Osteocyte (in vitro differentiated cells): ENCODE measurements at regions not wholly inside any gene's neighbourhood (a gene's known extent, or its start where the extent isn't known, plus 50 kb on each side); places are given as distances from the start of the nearest gene placed in this dataset.

ENCODE experiments used
- DNase-seq: peaks from one replicate; pipeline ENCODE4 v3.0.0; 2021; ENCODE audit warnings: mixed read lengths; ENCODE audit not compliant: unreplicated experiment; ENCODE audit errors: extremely low spot score
- H3K27ac Mint-ChIP-seq: one replicate; pipeline ENCODE4 v1.8.0; 2021; ENCODE audit warnings: mild to moderate bottlenecking, mixed read lengths; ENCODE audit not compliant: unreplicated experiment
- H3K27me3 Mint-ChIP-seq: one replicate; pipeline ENCODE4 v1.8.0; 2021; ENCODE audit warnings: mixed read lengths; ENCODE audit not compliant: unreplicated experiment
- H3K36me3 Mint-ChIP-seq: one replicate; pipeline ENCODE4 v1.8.0; 2021; ENCODE audit warnings: mixed read lengths; ENCODE audit not compliant: unreplicated experiment
- H3K4me1 Mint-ChIP-seq: one replicate; pipeline ENCODE4 v1.8.0; 2021; ENCODE audit warnings: mixed read lengths; ENCODE audit not compliant: unreplicated experiment
- H3K4me3 Mint-ChIP-seq: one replicate; pipeline ENCODE4 v1.8.0; 2021; ENCODE audit warnings: mild to moderate bottlenecking, moderate library complexity, mixed read lengths; ENCODE audit not compliant: unreplicated experiment
- H3K9me3 Mint-ChIP-seq: one replicate; pipeline ENCODE4 v1.8.0; 2021; ENCODE audit warnings: mixed read lengths; ENCODE audit not compliant: unreplicated experiment
- TF ChIP-seq, protein P1 (sequence below): fragments of 200-600 bp; sonication (generic); IDR thresholded peaks from 2 replicates; pipeline ENCODE4 v1.5.0; 2021; ENCODE audit warnings: antibody characterized with exemption, mild to moderate bottlenecking, moderate library complexity

DNA sequence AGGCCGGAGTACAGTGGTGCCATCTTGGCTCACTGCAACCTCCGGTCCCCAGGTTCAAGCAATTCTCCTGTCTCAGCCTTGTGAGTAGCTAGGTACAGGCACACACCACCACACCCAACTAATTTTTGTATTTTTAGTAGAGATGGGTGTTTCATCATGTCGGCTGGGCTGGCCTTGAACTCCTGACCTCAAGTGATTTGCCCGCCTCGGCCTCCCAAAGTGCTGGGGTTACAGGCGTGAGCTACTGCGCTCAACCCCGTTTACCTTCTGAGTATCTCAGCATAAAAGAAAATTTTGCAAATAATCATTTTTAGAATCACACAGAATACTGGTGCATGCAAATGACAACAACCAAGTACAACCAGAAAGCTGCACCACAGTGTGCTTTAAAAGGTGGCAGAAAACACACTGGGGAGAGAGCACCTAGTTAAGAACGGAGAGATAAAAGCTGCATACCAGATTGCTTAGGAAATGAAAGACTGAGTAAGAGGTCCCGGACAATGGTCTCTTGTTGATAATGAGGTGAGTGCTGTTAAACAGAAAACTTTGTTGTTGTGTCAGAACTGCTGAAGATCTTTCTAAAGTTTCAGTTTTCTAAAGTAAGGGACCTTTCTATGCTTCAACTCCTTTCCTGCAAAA lies 189.6 kb downstream of the ACTR3 start:
- H3K27ac Mint-ChIP-seq, result no peak overlapping the region
- H3K4me3 Mint-ChIP-seq, result no peak overlapping the region
- TF ChIP-seq, protein P1, sequence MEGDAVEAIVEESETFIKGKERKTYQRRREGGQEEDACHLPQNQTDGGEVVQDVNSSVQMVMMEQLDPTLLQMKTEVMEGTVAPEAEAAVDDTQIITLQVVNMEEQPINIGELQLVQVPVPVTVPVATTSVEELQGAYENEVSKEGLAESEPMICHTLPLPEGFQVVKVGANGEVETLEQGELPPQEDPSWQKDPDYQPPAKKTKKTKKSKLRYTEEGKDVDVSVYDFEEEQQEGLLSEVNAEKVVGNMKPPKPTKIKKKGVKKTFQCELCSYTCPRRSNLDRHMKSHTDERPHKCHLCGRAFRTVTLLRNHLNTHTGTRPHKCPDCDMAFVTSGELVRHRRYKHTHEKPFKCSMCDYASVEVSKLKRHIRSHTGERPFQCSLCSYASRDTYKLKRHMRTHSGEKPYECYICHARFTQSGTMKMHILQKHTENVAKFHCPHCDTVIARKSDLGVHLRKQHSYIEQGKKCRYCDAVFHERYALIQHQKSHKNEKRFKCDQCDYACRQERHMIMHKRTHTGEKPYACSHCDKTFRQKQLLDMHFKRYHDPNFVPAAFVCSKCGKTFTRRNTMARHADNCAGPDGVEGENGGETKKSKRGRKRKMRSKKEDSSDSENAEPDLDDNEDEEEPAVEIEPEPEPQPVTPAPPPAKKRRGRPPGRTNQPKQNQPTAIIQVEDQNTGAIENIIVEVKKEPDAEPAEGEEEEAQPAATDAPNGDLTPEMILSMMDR, result no peak
- DNase-seq, result no peak
- H3K4me1 Mint-ChIP-seq, result no peaks in the 10 kb centered on the region
- H3K27me3 Mint-ChIP-seq, result no peaks in the 10 kb centered on the region
- no peaks in the 10 kb centered on the region for H3K9me3 Mint-ChIP-seq
- H3K36me3 Mint-ChIP-seq, result no peaks in the 10 kb centered on the region

DNA sequence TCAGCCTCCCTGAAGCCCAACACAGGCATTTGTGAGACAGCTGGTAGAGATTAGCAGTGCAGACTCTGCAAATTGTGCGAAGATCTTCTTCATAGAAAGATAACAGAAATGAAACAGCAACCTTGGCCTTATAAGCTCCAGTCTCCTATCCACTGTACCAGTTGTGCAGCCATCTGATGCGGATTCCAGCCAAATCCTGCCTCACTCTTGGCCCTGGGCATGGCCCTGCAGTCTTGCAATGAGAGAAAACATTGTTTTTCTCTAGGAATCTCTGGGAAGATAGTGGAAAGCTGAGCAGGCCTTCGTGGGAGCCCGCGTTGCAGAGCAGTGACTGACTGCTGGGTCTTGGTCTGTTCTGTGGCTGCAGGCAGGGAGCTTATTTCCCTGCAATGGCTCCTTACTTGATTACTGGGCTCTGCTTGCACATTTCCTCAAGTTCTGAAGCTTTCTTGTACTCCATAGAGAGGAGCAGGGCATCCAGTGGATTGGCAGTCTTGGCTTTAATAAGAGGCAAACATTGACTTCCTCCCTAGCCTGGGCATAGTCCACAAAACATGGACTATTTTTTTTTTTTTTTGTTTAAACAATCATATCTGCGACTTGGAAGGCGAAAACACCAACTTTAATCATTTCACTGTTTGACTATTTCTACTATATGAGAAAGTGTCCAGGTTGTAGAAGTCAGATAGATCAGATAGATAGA lies 193.0 kb downstream of the ACTR3 start:
- no peaks in the 10 kb centered on the region for H3K36me3 Mint-ChIP-seq
- no peak for DNase-seq
- H3K4me1 Mint-ChIP-seq, result no peaks in the 10 kb centered on the region
- H3K27me3 Mint-ChIP-seq, result no peaks in the 10 kb centered on the region
- H3K4me3 Mint-ChIP-seq, result no peak overlapping the region
- no peak overlapping the region for H3K27ac Mint-ChIP-seq
- TF ChIP-seq, protein P1, result no peak
- no peaks in the 10 kb centered on the region for H3K9me3 Mint-ChIP-seq

DNA sequence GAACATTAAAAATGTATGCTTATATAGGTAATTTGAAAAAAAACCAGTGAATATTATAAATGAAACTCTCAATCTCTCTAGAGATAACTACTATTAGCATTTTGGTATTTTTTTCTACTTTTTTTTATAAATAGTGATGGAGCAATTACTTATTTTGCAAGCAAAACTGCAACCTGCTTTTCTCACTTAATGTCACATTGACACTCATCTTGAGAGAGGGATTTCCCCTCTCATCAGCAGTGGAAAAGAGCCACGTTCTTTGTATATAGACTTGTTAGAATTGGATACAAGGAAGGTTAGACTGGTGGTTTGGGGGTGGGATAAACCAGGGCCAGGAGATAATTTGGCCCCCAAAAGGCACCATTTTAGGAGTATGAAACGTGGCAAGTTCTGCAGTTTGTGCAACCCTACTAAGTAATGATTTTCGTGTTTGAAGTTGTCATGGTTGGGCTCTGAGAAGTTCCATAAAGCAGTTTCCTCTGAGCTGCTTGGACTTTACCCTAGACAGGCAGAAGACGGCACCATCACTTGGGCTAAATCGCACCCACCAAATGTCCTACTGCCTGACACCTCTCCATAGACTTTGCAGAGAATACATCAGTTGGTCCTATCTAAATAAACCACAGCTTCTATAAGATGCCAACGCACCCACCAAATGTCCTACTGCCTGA lies 194.0 kb downstream of the ACTR3 start:
- H3K9me3 Mint-ChIP-seq, result no peaks in the 10 kb centered on the region
- no peak overlapping the region for H3K4me3 Mint-ChIP-seq
- H3K27me3 Mint-ChIP-seq, result no peaks in the 10 kb centered on the region

DNA sequence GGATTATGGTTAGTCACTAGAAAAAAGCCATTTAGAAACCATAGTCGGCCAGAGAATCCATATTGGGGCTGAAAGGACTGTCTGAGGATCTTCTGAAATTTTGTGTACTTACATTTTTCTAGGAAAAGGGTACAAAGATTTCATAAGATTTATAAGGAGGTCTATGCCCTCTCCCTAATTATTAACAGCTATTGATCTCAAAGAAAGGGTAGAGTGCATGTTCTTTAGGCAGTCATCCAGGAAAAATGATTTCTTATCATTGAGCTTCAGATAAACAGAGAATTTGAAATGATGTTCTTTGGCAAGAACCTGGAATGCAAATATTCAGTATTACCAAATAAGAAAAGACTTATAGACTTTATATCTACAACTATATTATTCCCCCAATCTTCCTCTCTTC lies 195.3 kb downstream of the ACTR3 start:
- Mint-ChIP-seq H3K27ac (no peak overlapping the region), H3K4me3 (no peak overlapping the region), H3K4me1 (no peaks in the 10 kb centered on the region), H3K36me3 (no peaks in the 10 kb centered on the region), H3K9me3 (no peaks in the 10 kb centered on the region), H3K27me3 (no peaks in the 10 kb centered on the region)
- no peak for DNase-seq
- TF ChIP-seq, protein P1, result no peak

More for the DNA sequence above, 194.0 kb downstream of the ACTR3 start:
- TF ChIP-seq, protein P1, result no peak
- Mint-ChIP-seq H3K27ac (no peak overlapping the region), H3K36me3 (no peaks in the 10 kb centered on the region), H3K4me1 (no peaks in the 10 kb centered on the region)
- DNase-seq, result no peak

DNA sequence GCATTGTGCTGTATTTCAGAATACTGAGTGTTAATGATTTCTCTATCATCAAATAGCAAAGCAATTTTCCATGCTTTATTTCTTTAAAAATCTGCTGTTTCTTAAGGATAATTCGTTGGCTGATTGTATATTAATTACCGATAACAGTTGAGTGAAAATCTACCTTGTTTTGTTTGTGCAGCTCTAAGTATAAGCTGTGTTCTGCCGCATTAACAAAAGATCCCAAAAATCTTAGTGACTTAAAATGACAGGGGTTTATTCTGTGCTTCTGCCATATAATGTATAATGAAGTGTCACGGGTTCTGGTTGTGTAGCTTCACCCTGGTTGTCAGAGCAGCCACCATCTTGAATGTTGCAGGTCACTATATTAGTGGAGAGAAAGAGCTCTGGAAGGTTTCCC lies 196.1 kb downstream of the ACTR3 start:
- TF ChIP-seq, protein P1, result no peak
- H3K9me3 Mint-ChIP-seq, result no peaks in the 10 kb centered on the region
- no peaks in the 10 kb centered on the region for H3K27me3 Mint-ChIP-seq
- DNase-seq, result no peak
- no peak overlapping the region for H3K4me3 Mint-ChIP-seq
- no peaks in the 10 kb centered on the region for H3K36me3 Mint-ChIP-seq
- H3K27ac Mint-ChIP-seq, result no peak overlapping the region
- H3K4me1 Mint-ChIP-seq, result no peaks in the 10 kb centered on the region
